Activated naive CD8-positive, alpha-beta T cell (primary cell): ENCODE measurements at regions not wholly inside any gene's neighbourhood (a gene's known extent, or its start where the extent isn't known, plus 50 kb on each side); places are given as distances from the start of the nearest gene placed in this dataset.

Experiments used
- H3K27ac Mint-ChIP-seq: one replicate; pipeline ENCODE4 v1.8.0; 2021; ENCODE audit warnings: mixed read lengths
- H3K27me3 Mint-ChIP-seq: one replicate; pipeline ENCODE4 v1.8.0; 2021; ENCODE audit warnings: mixed read lengths
- H3K36me3 Mint-ChIP-seq: one replicate; pipeline ENCODE4 v1.8.0; 2021; ENCODE audit warnings: mixed read lengths
- H3K4me1 Mint-ChIP-seq: one replicate; pipeline ENCODE4 v1.8.0; 2021; ENCODE audit warnings: low read depth, mixed read lengths
- H3K4me3 Mint-ChIP-seq: one replicate; pipeline ENCODE4 v1.8.0; 2021; ENCODE audit warnings: mild to moderate bottlenecking, mixed read lengths
- H3K9me3 Mint-ChIP-seq: one replicate; pipeline ENCODE4 v1.8.0; 2021; ENCODE audit warnings: low read depth, mixed read lengths

DNA sequence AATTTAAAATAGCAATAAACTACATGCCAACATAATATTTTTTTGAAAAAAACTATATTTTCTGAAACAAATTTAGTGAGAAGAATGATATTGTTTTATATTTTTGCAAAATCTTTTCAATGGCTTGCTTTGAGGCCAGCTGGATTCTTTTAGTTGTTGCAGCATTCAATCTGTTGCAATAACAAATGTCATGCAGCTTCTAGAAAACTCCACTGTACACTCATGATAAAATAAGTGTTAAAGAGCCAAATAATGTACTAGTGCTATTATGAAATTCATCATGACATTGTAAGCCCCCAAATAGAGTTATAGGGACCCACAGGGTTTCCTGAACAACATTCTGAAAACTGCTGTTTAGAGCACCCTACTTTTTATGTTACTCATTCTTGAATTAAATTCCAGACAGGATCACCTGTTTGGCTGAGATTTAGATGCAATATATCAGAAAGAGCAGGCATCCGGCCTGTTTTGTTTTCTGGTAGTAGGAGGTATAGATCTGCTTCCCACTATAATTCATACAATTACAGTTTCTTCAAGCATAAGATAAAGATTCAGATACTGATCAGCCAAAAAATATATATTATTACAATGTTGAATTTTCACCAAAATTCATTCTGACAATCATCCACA is 703.0 kb upstream of the ZNF385D start:
- H3K4me1 Mint-ChIP-seq, result no peaks in the 10 kb centered on the region
- H3K27me3 Mint-ChIP-seq, result no peaks in the 10 kb centered on the region
- H3K27ac Mint-ChIP-seq, result no peak overlapping the region
- no peaks in the 10 kb centered on the region for H3K36me3 Mint-ChIP-seq
- no peak overlapping the region for H3K4me3 Mint-ChIP-seq
- peaks cover 3% of the 10 kb centered on the region for H3K9me3 Mint-ChIP-seq

DNA sequence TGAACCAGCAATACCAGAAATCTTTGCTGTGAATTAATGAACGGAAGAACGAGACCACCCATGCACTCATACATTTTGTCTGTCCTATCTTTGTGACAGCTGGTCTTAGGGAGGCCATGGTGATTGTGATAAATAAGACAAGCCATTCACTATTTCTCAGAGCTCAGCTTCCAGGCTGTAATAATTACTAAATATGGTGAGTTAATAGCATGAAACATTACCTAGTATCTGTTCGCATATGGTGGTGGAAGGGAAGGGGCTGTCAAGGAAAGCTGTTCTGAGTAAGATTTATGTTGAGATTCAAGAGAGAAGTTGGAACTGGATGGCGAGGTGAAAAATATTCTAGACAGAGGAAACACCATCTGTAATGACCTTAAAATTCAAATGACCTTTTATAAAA is 719.0 kb upstream of the ZNF385D start:
- Mint-ChIP-seq H3K27me3 (no peaks in the 10 kb centered on the region), H3K9me3 (no peaks in the 10 kb centered on the region), H3K27ac (no peak overlapping the region)

DNA sequence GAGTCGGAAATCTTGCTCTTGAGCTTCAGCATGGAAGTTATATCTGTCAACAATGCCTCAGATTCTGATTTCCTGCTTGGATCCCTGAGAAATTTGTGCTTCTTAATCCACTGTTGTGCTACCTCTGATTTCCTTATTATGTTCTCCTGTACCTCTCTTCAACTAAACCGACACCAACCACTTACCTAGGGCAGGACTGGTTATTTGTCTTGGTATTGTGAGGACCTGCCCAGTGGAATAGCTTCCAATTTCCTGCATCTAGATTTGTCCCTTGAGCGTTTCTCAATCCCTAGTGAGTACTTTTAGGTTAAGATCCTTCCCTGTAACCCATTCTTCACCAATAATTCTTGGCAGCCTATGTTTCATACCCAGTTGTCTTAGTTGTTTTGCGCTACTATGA is 720.5 kb upstream of the ZNF385D start:
- no peaks in the 10 kb centered on the region for H3K27me3 Mint-ChIP-seq
- H3K9me3 Mint-ChIP-seq, result no peaks in the 10 kb centered on the region
- no peak overlapping the region for H3K27ac Mint-ChIP-seq
- no peak overlapping the region for H3K4me3 Mint-ChIP-seq
- H3K36me3 Mint-ChIP-seq, result no peaks in the 10 kb centered on the region
- no peaks in the 10 kb centered on the region for H3K4me1 Mint-ChIP-seq

More for the DNA sequence above, 719.0 kb upstream of the ZNF385D start:
- Mint-ChIP-seq H3K4me3 (no peak overlapping the region), H3K36me3 (no peaks in the 10 kb centered on the region), H3K4me1 (no peaks in the 10 kb centered on the region)

DNA sequence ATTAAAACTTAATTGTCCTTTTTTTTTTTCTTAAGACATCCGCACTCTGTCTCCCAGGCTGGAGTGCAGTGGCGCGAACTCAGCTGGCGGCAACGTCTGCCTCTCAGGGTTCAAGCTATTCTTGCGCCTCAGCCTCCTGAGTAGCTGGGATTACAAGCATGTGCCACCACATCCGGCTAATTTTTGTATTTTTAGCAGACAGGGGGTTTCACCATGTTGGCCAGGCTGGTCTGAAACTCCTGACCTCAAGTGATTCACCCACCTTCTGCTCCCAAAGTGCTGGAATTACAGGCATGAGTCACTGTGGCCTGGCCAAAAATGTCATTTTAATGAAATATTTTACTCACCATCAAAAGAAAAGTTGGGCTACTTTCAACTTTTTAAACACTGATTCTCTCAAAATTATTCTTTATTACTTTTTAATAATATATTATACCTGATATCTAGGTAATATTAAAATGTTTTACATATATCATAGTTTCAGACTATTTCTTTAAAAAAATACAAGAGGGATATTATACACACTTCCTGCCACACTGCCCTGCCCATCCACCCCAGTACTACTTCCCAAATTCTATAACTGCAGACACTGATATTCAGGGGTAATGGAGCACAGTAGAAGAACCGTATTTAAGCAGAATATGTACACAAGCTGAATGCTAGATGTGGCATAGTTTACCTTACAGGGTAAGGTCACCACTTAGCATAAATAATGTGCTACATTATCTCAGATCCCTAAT is 723.9 kb upstream of the ZNF385D start:
- H3K27ac Mint-ChIP-seq, result no peak overlapping the region
- H3K36me3 Mint-ChIP-seq, result no peaks in the 10 kb centered on the region
- H3K4me3 Mint-ChIP-seq, result no peak overlapping the region
- H3K27me3 Mint-ChIP-seq, result no peaks in the 10 kb centered on the region
- H3K4me1 Mint-ChIP-seq, result no peaks in the 10 kb centered on the region
- H3K9me3 Mint-ChIP-seq, result no peaks in the 10 kb centered on the region

DNA sequence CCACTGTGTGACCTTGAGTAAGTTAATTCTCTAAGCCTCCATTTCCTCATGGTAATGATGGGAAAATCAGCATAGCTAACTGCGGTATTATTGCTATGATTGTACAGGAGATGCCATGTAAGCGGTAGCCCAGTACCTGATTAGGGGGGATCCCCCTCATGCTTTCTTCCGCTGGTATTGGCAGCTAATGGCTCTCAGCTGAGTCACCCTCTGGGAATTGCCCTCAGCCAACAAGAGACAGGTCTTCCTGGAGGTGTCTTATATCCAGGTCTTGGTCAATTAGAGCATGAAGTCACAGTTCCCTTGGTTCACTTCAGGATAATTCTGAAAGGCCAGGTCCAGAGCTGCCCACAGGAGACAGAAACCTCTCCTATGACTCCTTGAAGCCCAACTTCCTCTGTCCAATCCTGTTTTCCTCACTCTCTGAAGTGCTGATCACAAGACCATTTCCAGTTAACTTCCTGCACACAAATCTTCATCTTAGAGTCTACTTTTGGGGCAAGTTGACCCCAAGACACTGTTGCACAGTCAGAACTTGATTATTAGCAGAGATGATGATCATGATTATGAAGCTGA is 724.7 kb upstream of the ZNF385D start:
- H3K27me3 Mint-ChIP-seq, result no peaks in the 10 kb centered on the region
- H3K4me1 Mint-ChIP-seq, result no peaks in the 10 kb centered on the region
- no peak overlapping the region for H3K27ac Mint-ChIP-seq
- H3K4me3 Mint-ChIP-seq, result no peak overlapping the region
- no peaks in the 10 kb centered on the region for H3K9me3 Mint-ChIP-seq
- no peaks in the 10 kb centered on the region for H3K36me3 Mint-ChIP-seq

DNA sequence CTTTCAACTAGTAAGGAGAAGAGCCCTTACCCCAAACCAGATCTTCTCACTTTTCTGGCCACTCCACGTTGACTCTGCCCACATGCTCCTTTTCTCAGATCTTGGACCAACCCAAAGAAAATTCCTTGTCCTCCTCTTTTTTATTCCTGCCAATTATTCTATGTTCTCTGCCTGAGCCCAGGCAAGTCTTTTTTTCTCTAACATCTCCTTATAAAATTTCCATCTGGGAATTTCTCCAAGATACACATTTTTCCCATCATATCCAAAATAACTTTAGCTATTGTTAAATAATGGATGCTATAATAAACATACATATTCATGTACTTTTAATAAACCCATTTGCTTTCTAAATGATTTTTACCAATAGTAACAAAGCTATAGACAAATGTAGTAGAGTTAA is 726.0 kb upstream of the ZNF385D start:
- Mint-ChIP-seq H3K4me1 (no peaks in the 10 kb centered on the region), H3K27ac (no peak overlapping the region), H3K9me3 (no peaks in the 10 kb centered on the region), H3K27me3 (no peaks in the 10 kb centered on the region), H3K36me3 (no peaks in the 10 kb centered on the region), H3K4me3 (no peak overlapping the region)

DNA sequence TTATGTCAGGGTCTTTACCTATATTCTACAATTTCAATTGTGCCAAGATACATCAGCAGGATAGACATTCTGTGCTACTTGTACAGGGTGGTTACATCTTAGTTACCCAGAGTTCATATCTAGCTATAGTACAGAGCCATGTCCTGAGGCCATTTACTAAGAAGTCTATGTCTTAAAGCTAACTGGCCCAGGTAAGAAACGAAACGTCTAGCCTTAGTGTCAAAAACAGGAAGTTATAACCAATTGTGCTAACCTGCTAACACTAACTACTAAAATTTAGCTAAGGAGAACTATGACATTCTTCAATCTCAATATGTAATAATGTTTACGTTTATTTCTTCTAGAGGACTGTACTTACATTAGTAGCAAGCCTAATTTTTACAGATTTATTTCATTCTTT is 717.2 kb upstream of the UBE2E2 start:
- no peak overlapping the region for H3K27ac Mint-ChIP-seq
- no peaks in the 10 kb centered on the region for H3K4me1 Mint-ChIP-seq
- H3K9me3 Mint-ChIP-seq, result no peaks in the 10 kb centered on the region
- H3K27me3 Mint-ChIP-seq, result no peaks in the 10 kb centered on the region
- H3K36me3 Mint-ChIP-seq, result no peaks in the 10 kb centered on the region
- H3K4me3 Mint-ChIP-seq, result no peak overlapping the region

DNA sequence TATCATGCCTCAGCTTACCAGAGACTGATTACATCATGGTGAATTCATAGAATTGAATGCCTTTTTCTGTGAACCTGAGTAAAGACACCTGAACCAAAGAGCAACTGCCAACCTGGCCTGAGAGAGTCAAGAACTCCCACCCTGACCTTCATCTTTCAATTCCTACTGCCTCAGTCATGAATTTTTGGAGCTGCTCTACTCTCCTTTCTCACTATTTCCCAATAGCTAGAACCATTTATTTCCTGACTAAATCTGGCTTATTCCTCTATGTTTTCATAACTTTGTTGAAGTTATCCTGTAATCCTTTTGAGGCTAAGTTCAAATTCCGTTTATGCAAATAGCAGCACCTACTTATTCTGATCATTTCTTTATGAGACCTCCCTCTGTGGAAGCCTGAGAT is 712.4 kb upstream of the UBE2E2 start:
- Mint-ChIP-seq H3K4me1 (no peaks in the 10 kb centered on the region), H3K36me3 (no peaks in the 10 kb centered on the region), H3K4me3 (no peak overlapping the region), H3K27me3 (no peaks in the 10 kb centered on the region), H3K27ac (no peak overlapping the region), H3K9me3 (no peaks in the 10 kb centered on the region)

DNA sequence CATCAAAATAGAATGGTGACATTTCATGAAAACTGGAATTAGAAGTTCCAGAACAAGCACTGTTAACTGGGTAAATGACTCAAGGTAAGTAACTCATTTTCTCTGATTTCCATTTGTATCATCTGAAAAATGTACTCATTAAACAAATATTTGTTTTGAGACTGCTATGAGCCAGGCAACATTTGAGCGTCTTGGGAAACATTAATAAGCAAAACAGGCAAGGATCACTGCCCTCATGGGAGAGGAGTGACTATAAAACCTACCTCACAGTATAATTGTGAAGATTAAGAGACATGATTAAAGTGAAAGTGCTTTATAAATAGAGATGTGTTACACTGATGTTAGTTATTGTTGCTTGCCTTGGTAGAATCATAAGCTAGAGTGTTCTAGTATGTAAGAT is 711.8 kb upstream of the UBE2E2 start:
- H3K27ac Mint-ChIP-seq, result no peak overlapping the region
- H3K4me1 Mint-ChIP-seq, result no peaks in the 10 kb centered on the region
- H3K9me3 Mint-ChIP-seq, result no peaks in the 10 kb centered on the region
- no peak overlapping the region for H3K4me3 Mint-ChIP-seq
- no peaks in the 10 kb centered on the region for H3K27me3 Mint-ChIP-seq
- no peaks in the 10 kb centered on the region for H3K36me3 Mint-ChIP-seq

DNA sequence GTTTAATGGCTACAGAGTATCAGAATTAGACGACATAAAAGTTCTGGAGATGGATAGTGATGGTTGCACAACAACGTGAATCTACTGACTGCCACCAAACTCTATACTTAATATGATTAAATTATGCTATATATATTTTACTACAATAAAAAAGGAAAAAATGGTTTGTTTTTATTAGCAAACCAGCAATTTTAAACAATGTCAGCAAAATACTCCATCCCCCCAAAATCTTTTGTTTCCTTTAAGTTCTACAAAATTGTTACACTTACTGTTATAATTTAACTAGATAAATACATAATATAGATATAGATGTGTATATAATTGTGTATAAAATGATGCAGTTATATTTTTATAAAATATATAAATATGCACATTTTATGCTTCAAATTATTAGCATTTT is 710.8 kb upstream of the UBE2E2 start:
- Mint-ChIP-seq H3K4me1 (no peaks in the 10 kb centered on the region), H3K36me3 (no peaks in the 10 kb centered on the region), H3K27me3 (no peaks in the 10 kb centered on the region), H3K9me3 (no peaks in the 10 kb centered on the region), H3K27ac (no peak overlapping the region), H3K4me3 (no peak overlapping the region)

DNA sequence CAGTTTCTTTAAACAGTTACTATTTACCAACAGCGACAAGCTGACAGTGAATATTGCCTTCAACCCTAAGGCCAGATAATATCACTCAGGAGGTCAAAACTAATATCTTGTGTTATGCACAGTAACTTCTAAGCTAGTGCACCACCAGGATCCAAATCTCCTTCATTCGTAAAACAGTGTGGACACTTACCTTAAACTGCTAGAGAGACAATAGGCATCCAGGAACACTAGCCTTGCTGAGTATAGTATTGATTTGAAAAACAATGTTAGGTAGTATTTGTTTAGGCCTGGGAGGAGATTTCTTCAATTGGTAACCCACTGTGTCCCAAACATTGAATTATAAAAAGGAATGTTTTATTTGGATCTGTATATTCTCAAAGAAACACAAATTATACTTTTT is 707.9 kb upstream of the UBE2E2 start:
- Mint-ChIP-seq H3K4me3 (no peak overlapping the region), H3K36me3 (no peaks in the 10 kb centered on the region), H3K9me3 (no peaks in the 10 kb centered on the region), H3K27me3 (no peaks in the 10 kb centered on the region), H3K27ac (no peak overlapping the region), H3K4me1 (no peaks in the 10 kb centered on the region)

DNA sequence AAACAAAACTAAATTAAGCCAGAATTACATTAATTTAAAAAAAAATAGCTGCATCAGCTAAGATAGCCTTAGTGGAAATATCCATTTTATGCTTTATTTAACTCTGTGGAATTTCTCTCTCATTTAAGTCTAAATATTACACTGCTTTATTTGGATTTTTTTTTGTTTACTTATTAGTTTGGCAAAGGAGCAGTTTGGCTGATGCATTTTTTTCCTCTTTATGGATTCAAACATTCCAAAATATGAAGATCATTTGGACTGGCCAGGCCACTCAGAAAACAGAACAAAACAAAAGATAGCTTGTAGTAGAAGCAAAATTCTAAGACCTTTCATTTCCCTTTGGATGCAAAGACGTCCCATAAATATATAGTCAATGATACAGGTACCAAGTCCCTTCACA is 707.3 kb upstream of the UBE2E2 start:
- no peak overlapping the region for H3K4me3 Mint-ChIP-seq
- no peaks in the 10 kb centered on the region for H3K27me3 Mint-ChIP-seq

DNA sequence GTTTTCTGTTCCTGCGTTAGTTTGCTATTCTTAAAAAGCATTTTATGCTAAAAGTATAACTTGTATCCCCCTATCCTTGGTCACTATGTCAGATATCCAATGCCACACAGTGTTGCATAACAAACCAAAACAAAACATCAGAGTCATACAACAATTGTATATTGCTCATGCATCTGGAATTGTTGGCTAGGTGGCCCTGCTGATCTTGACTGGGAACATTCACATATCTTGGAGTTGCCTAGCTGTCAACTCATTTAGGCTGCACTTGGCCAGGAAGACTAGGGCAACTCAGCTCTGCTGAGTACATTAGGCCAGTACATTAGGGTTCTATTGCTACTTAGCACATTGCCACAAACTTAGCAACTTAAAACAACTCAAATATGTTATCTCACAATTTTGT is 706.5 kb upstream of the UBE2E2 start:
- H3K27me3 Mint-ChIP-seq, result no peaks in the 10 kb centered on the region
- H3K4me1 Mint-ChIP-seq, result no peaks in the 10 kb centered on the region
- H3K27ac Mint-ChIP-seq, result no peak overlapping the region
- no peak overlapping the region for H3K4me3 Mint-ChIP-seq
- H3K36me3 Mint-ChIP-seq, result no peaks in the 10 kb centered on the region
- no peaks in the 10 kb centered on the region for H3K9me3 Mint-ChIP-seq

More for the DNA sequence above, 707.3 kb upstream of the UBE2E2 start:
- no peaks in the 10 kb centered on the region for H3K36me3 Mint-ChIP-seq
- H3K4me1 Mint-ChIP-seq, result no peaks in the 10 kb centered on the region
- no peak overlapping the region for H3K27ac Mint-ChIP-seq
- no peaks in the 10 kb centered on the region for H3K9me3 Mint-ChIP-seq

DNA sequence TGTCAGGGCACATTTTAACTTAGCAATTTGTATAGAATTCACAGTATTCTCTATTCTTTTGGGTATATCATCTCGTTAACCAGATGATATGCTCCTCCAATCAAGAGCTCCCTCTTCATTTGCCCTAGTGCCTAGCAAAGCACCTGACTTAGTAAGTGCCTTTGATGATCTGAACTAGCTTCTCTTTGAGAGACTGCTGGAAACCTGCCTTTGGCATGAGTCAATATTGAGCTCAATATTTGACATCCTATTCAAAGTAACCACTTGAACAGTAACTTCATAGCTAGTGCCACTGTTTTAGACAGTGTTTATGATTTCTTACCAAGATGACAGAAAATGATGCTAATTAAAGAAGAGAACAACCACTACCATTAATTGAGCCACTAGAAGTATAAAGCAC is 696.3 kb upstream of the UBE2E2 start:
- no peaks in the 10 kb centered on the region for H3K27me3 Mint-ChIP-seq
- peaks cover 4% of the 10 kb centered on the region for H3K9me3 Mint-ChIP-seq
- no peak overlapping the region for H3K4me3 Mint-ChIP-seq
- no peak overlapping the region for H3K27ac Mint-ChIP-seq
- no peaks in the 10 kb centered on the region for H3K36me3 Mint-ChIP-seq
- no peaks in the 10 kb centered on the region for H3K4me1 Mint-ChIP-seq

DNA sequence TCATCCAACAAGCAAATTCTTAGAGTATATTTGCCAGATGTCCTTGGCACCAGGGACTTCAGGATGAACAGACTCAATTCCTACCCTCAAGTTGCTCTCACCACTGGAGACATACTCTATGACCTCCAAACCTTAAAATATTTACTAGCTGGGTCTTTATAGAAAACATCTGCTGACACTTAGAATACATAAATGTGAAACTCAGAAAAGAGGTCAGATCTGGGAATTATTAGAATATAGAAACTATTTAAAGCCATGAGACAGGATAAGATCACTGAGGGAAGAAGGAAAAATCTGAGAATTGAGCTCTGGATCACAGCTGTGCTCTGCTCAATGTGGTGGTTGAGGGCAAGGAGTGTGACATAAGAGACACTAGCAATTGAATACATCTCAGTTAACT is 695.4 kb upstream of the UBE2E2 start:
- H3K4me3 Mint-ChIP-seq, result no peak overlapping the region
- no peak overlapping the region for H3K27ac Mint-ChIP-seq
- H3K9me3 Mint-ChIP-seq, result no peaks in the 10 kb centered on the region
- no peaks in the 10 kb centered on the region for H3K4me1 Mint-ChIP-seq
- H3K27me3 Mint-ChIP-seq, result no peaks in the 10 kb centered on the region
- H3K36me3 Mint-ChIP-seq, result no peaks in the 10 kb centered on the region

DNA sequence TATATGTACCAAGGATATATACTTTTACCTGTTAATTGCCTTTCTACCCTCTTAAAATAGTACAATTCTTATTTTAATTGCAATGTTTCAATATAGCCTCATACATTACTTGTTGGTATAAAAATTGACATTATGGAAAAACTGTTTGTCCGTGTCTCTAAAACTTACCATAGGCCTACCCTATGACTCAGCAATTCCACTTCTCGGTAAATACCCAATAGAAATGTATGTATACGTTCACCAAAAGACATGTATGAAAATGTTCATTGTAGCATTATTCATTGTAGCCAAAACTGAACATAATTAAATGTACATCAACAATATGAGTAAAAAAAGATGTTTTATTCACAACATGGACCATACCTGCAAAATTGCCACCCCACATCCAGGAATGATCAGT is 679.2 kb upstream of the UBE2E2 start:
- H3K9me3 Mint-ChIP-seq, result peaks cover 9% of the 10 kb centered on the region
- no peaks in the 10 kb centered on the region for H3K36me3 Mint-ChIP-seq
- H3K4me3 Mint-ChIP-seq, result no peak overlapping the region
- H3K27me3 Mint-ChIP-seq, result no peaks in the 10 kb centered on the region
- H3K27ac Mint-ChIP-seq, result no peak overlapping the region
- H3K4me1 Mint-ChIP-seq, result no peaks in the 10 kb centered on the region
